ENCODE measurements at regions not wholly inside any gene's neighbourhood (a gene's known extent, or its start where the extent isn't known, plus 50 kb on each side); places are given as distances from the start of the nearest gene placed in this dataset.
A peak's percentile ranks its signal among the peaks of the same experiment; 100 is the strongest.
"Not testable (repeated sequence)": the region's sequence is repeated elsewhere in the genome, so short reads cannot be mapped to it uniquely, and the experiment has no call there.

- DNase-seq (ENCODE audit: low spot score) = peak; percentile 3
Measured at GRCh38 chr1:173257805-173258204, 50.7 kb upstream of the TNFSF4 start.

- DNase-seq (ENCODE audit: low spot score) = no peak
Measured at GRCh38 chr1:173258479-173259264, 51.5 kb upstream of the TNFSF4 start.

GRCh38 chr1:173260329-173260728 is 53.2 kb upstream of the TNFSF4 start:
- DNase-seq (ENCODE audit: low spot score) = not testable (repeated sequence)

- no peak for DNase-seq (ENCODE audit: low spot score)
Measured at GRCh38 chr1:173266841-173267240, 59.7 kb upstream of the TNFSF4 start.

- peak; percentile 35 for DNase-seq (ENCODE audit: low spot score)
Measured at GRCh38 chr1:173267453-173267945, 60.4 kb upstream of the TNFSF4 start.

- no peak for DNase-seq (ENCODE audit: low spot score)
Measured at GRCh38 chr1:173268261-173268660, 61.1 kb upstream of the TNFSF4 start.

- DNase-seq (ENCODE audit: low spot score) = no peak
Measured at GRCh38 chr1:173268786-173269277, 61.7 kb upstream of the TNFSF4 start.

- peak; percentile 52 for DNase-seq (ENCODE audit: low spot score)
Measured at GRCh38 chr1:173269490-173270230, 62.5 kb upstream of the TNFSF4 start.

- DNase-seq (ENCODE audit: low spot score) = no peak
Measured at GRCh38 chr1:173270243-173270642, 63.1 kb upstream of the TNFSF4 start.

- not testable (repeated sequence) for DNase-seq (ENCODE audit: low spot score)
Measured at GRCh38 chr1:173271021-173271420, 63.9 kb upstream of the TNFSF4 start.

- DNase-seq (ENCODE audit: low spot score) = no peak
Measured at GRCh38 chr1:173275496-173275895, 68.4 kb upstream of the TNFSF4 start.

- DNase-seq (ENCODE audit: low spot score) = no peak
Measured at GRCh38 chr1:173276922-173277800, 70.0 kb upstream of the TNFSF4 start.

- DNase-seq (ENCODE audit: low spot score) = no peak
Measured at GRCh38 chr1:173280899-173281660, 73.9 kb upstream of the TNFSF4 start.

GRCh38 chr1:173285048-173285447 is 77.9 kb upstream of the TNFSF4 start:
- no peak for DNase-seq (ENCODE audit: low spot score)

GRCh38 chr1:173287785-173288184 is 80.7 kb upstream of the TNFSF4 start:
- no peak for DNase-seq (ENCODE audit: low spot score)

- DNase-seq (ENCODE audit: low spot score) = no peak
Measured at GRCh38 chr1:173293756-173294155, 86.6 kb upstream of the TNFSF4 start.

- DNase-seq (ENCODE audit: low spot score) = no peak
Measured at GRCh38 chr1:173294843-173295242, 87.7 kb upstream of the TNFSF4 start.

GRCh38 chr1:173295391-173295790 is 88.3 kb upstream of the TNFSF4 start:
- no peak for DNase-seq (ENCODE audit: low spot score)

- DNase-seq (ENCODE audit: low spot score) = no peak
Measured at GRCh38 chr1:173295995-173296394, 88.9 kb upstream of the TNFSF4 start.

- DNase-seq (ENCODE audit: low spot score) = no peak
Measured at GRCh38 chr1:173297798-173298391, 90.8 kb upstream of the TNFSF4 start.

All from HT-29 (cell line).